GM20000 (cell line): ENCODE measurements at regions not wholly inside any gene's neighbourhood (a gene's known extent, or its start where the extent isn't known, plus 50 kb on each side); places are given as distances from the start of the nearest gene placed in this dataset.
"Not testable (repeated sequence)": the region's sequence is repeated elsewhere in the genome, so short reads cannot be mapped to it uniquely, and the experiment has no call there.

ENCODE experiments used
- DNase-seq: peaks from one replicate; pipeline ENCODE4 v3.0.0; 2012; ENCODE audit warnings: low spot score
- CTCF ChIP-seq: IDR thresholded peaks from 2 replicates; pipeline ENCODE4 v1.5.1; 2012; ENCODE audit warnings: mild to moderate bottlenecking, control low read depth; ENCODE audit errors: extremely low read depth, missing control alignments

DNA sequence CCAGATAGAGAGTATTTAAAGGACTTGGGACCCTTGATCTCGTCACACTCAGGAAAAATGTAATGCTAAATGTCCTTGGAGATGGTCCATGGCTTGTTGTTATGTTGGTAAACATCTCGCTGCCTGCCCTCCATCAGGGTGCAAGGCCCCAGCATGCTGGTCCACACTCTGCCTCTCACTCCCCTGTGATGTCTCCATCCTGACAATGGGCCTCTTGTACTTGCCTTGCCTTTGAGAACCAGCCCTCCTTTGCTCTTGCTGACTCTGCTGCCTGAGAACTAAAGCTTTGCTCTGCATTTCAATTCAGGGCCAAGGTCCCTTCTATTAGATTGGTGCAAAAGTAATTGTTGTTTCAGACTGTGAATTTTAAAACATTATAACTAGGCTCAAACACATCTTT, 131.0 kb upstream of the LMNTD1 start:
- DNase-seq, result no peak
- TF ChIP-seq CTCF, result no peak

- no peak for DNase-seq
- no peak for TF ChIP-seq CTCF
Measured at GRCh38 chr12:25686351-25686750, 133.3 kb upstream of the LMNTD1 start.

- no peak for TF ChIP-seq CTCF
- DNase-seq, result no peak
Measured at GRCh38 chr12:25687226-25687625, 134.1 kb upstream of the LMNTD1 start.

GRCh38 chr12:25688851-25689250, 135.8 kb upstream of the LMNTD1 start:
- DNase-seq, result not testable (repeated sequence)

DNA sequence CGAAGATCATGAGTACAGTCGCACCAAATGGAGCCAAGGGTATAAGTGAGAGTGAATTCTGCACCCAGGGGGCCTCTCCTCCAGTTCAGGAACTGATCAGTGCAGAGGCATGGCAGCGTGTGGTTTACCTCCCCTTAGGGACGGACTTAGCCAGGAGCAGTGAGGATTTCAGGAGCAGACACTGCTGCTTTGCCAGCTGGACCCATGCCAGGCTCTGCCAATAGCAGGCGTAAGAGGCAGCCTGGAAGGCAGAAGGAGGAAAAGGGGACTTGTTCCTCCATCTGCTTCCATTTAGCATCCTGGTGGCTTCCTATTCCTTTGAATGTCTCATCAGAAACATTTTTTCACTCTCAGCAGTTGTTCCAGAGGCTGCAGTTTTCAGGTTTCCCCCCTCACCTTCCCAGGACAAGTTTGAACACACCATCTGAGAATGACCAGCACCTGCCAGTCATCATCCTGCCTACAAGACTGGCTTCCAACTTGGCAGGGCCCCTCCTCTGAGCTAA, 137.0 kb upstream of the LMNTD1 start:
- TF ChIP-seq CTCF, result no peak
- no peak for DNase-seq

GRCh38 chr12:25690996-25691864, 138.1 kb upstream of the LMNTD1 start:
- TF ChIP-seq CTCF, result no peak
- DNase-seq, result no peak

DNA sequence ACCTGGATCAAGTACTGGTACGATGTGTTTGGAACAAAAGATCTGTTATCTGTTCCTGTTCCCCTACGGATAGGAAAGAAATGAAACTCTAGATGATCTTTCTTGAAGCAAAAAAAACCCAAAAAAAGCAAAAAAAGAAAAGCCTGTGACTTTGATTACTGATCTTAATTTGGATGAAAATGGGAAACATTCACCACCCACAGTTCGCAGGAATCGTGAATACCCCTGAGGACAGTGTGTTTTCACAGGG, 138.7 kb upstream of the LMNTD1 start:
- no peak for DNase-seq
- TF ChIP-seq CTCF, result no peak
